ENCODE measurements at regions not wholly inside any gene's neighbourhood (a gene's known extent, or its start where the extent isn't known, plus 50 kb on each side); places are given as distances from the start of the nearest gene placed in this dataset.

DNA sequence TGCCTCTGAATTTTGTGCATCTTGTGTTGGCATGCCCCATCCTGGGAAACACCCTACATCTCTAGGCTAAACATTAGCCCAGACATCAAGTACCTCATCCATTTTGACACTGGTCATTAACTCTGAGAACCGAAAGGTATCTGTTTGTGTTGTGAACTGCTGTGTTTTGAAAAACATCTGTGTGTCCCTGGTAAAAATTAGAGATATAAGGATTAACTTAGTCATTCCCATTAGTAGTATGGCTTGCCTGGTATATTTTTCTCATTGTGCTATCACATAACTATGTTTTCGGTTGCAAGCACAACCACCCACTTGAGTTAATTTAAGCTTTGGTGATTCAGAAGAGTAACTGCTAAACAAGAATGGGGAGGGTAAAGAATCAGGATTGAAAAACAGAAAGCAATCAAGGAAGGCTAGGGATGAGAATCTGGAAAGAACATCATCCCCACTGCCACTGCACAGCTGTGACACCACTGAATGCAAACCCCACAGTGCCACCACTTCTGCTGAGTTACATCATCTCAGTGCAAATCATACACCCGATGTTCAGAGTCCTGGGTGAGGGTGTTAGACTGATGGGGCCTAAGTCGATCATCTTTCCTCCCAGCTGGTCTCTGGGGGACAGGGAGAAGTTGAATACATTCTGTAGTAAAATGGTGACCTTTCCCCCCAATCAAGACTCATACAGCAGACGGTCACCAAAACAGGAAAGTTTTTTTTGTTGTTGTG lies 234.0 kb downstream of the EPHA4 start (continued):
- TF ChIP-seq, protein P1, sequence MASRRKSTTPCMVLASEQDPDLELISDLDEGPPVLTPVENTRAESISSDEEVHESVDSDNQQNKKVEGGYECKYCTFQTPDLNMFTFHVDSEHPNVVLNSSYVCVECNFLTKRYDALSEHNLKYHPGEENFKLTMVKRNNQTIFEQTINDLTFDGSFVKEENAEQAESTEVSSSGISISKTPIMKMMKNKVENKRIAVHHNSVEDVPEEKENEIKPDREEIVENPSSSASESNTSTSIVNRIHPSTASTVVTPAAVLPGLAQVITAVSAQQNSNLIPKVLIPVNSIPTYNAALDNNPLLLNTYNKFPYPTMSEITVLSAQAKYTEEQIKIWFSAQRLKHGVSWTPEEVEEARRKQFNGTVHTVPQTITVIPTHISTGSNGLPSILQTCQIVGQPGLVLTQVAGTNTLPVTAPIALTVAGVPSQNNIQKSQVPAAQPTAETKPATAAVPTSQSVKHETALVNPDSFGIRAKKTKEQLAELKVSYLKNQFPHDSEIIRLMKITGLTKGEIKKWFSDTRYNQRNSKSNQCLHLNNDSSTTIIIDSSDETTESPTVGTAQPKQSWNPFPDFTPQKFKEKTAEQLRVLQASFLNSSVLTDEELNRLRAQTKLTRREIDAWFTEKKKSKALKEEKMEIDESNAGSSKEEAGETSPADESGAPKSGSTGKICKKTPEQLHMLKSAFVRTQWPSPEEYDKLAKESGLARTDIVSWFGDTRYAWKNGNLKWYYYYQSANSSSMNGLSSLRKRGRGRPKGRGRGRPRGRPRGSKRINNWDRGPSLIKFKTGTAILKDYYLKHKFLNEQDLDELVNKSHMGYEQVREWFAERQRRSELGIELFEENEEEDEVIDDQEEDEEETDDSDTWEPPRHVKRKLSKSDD (CRISPR knock-in tag; IDR thresholded peaks at IDR 0.05; ENCODE audit: low read depth) = no peak
- TF ChIP-seq ZNF616 (CRISPR knock-in tag; IDR thresholded peaks at IDR 0.05; ENCODE audit: low read depth) = no peak
- TF ChIP-seq MTA1 (CRISPR knock-in tag; IDR thresholded peaks at IDR 0.05; ENCODE audit: borderline replicate concordance) = no peak
- TF ChIP-seq MYNN (CRISPR knock-in tag; IDR thresholded peaks at IDR 0.05; ENCODE audit: low read depth) = no peak

DNA sequence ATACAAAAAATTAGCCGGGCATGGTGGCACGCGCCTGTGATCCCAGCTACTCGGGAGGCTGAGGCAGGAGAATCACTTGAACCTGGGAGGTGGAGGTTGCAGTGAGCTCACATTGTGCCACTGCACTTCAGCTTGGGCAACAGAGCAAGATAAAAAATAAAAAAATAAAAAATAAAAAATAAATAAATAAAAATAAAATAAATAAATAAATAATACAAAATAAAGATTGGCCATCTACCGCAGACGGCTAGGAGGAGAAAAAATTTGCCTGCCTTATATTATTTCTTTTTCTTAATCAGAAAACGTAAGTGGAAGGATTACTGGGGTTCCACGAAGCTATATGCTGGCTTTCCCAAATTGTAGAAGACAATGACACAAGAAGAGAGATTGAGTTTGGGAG lies 229.7 kb downstream of the EPHA4 start:
- no peaks in the 10 kb centered on the region; a peak in 1 of 5 replicates for H3K27me3 ChIP-seq (ENCODE audit: control insufficient read depth in 1 of 2, insufficient read depth in 2 of 2, low read length in 2 of 2)
- H3K9me3 ChIP-seq (ENCODE audit: low read length) = no peaks in the 10 kb centered on the region
- H3K9ac ChIP-seq (ENCODE audit: insufficient read depth, low read depth, low read length) = no peak overlapping the region
- intact Hi-C loops (cut with micrococcal nuclease; ENCODE audit: unreplicated experiment) = no loop called here
- H3K4me2 ChIP-seq (ENCODE audit: low read depth, low read length) = no peak overlapping the region
- no peak for FAIRE-seq
- ChIA-PET CTCF (ENCODE audit: low intra/inter-chr PET ratio, low total read pairs) (no interaction called here), POLR2A (no interaction called here)
- no peaks in the 10 kb centered on the region for H3K4me1 ChIP-seq (ENCODE audit: insufficient read depth, low read length)
- H3K27ac ChIP-seq (ENCODE audit: extremely low read length, insufficient read depth, low read length) = no peak overlapping the region
- H3K36me3 ChIP-seq (replicated peaks in 1 of 2; ENCODE audit: control insufficient read depth in 1 of 2, insufficient read depth in 2 of 2, low read length in 2 of 2) = no peaks in the 10 kb centered on the region
- H2AFZ ChIP-seq (ENCODE audit: low read length) = no peak overlapping the region
- DNase-seq (ENCODE audit: low spot score) = no peak
- ATAC-seq = no peak
- in situ Hi-C loops (cut with HindIII; ENCODE audit: extremely low pct_ligation_motif_present, low pct_unique_long_range_greater_than_20kb) = no loop called here
- H3K4me3 ChIP-seq (replicated peaks in 1 of 3; ENCODE audit: insufficient read depth in 1 of 3, low read depth in 2 of 3, low read length in 3 of 3) = no peak overlapping the region
- no TSS peak for BruUV-seq (replicated peaks)
- H3K79me2 ChIP-seq (ENCODE audit: insufficient read depth, low read length) = no peaks in the 10 kb centered on the region
- TF ChIP-seq ELF1 (CRISPR knock-in tag; IDR thresholded peaks at IDR 0.05) (no peak), GATAD2A (CRISPR knock-in tag; IDR thresholded peaks at IDR 0.05) (no peak), ZSCAN12 (CRISPR knock-in tag; IDR thresholded peaks at IDR 0.05) (no peak), KDM3A (CRISPR knock-in tag; IDR thresholded peaks at IDR 0.05; ENCODE audit: low read depth) (no peak), ZNF781 (CRISPR knock-in tag; IDR thresholded peaks at IDR 0.05; ENCODE audit: borderline replicate concordance, not compliant biosample characterization) (no peak), ZNF577 (CRISPR knock-in tag; IDR thresholded peaks at IDR 0.05; ENCODE audit: borderline replicate concordance, low read depth) (no peak), FOXA3 (CRISPR knock-in tag; IDR thresholded peaks at IDR 0.05) (no peak), ZNF431 (CRISPR knock-in tag; IDR thresholded peaks at IDR 0.05; ENCODE audit: borderline replicate concordance, low read depth) (no peak)
- TF ChIP-seq, protein P2, sequence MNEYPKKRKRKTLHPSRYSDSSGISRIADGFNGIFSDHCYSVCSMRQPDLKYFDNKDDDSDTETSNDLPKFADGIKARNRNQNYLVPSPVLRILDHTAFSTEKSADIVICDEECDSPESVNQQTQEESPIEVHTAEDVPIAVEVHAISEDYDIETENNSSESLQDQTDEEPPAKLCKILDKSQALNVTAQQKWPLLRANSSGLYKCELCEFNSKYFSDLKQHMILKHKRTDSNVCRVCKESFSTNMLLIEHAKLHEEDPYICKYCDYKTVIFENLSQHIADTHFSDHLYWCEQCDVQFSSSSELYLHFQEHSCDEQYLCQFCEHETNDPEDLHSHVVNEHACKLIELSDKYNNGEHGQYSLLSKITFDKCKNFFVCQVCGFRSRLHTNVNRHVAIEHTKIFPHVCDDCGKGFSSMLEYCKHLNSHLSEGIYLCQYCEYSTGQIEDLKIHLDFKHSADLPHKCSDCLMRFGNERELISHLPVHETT (CRISPR knock-in tag; conservative IDR thresholded peaks at IDR 0.05) = no peak
- H4K20me1 ChIP-seq (ENCODE audit: insufficient read depth, low read length) = no peaks in the 10 kb centered on the region
- 39% methylated on average over 8 of the region's 8 CpGs for WGBS (ENCODE audit: low lambda C conversion rate)
